GM12801 (cell line): ENCODE measurements at regions not wholly inside any gene's neighbourhood (a gene's known extent, or its start where the extent isn't known, plus 50 kb on each side); places are given as distances from the start of the nearest gene placed in this dataset.

ENCODE experiments used
- TF ChIP-seq, protein P1 (sequence below): IDR thresholded peaks from one replicate; pipeline ENCODE4 v1.5.1; 2011; ENCODE audit warnings: control low read depth; ENCODE audit not compliant: insufficient read length; ENCODE audit errors: extremely low read depth

DNA sequence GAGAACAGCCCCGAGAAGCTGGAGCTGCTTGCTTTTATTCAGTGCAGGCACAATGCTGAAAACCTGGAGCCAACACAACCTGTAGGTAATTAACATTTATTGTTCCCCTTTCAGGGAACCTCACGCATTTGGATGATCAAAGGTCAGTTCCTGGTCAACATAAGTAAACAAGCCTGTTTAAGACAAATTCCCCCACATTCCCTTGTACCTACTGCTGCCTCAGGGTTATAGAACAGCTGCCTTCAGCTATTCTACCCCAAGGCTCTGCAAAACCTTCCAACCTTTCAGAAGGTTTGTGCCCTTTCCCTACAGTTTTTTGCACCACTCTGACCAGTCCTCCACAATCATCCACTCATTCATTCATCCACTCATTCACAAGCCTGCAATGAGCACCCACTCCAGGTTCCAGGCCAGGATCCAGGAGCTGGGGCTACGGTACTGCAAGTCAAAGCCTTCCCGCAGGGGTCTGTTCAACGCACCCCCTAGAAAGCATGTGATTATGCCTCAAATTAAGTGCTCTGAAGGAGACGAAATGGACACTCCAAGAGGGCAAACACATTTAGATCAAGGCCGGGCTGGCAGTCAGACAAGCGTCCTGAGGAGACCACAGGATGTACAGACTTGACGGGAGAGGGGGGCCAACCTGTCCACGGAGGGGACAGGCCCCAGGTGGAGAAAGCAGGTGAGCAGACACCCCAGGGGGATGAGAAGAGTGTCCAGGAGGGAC lies 683.9 kb downstream of the MATN1 start:
- TF ChIP-seq, protein P1, sequence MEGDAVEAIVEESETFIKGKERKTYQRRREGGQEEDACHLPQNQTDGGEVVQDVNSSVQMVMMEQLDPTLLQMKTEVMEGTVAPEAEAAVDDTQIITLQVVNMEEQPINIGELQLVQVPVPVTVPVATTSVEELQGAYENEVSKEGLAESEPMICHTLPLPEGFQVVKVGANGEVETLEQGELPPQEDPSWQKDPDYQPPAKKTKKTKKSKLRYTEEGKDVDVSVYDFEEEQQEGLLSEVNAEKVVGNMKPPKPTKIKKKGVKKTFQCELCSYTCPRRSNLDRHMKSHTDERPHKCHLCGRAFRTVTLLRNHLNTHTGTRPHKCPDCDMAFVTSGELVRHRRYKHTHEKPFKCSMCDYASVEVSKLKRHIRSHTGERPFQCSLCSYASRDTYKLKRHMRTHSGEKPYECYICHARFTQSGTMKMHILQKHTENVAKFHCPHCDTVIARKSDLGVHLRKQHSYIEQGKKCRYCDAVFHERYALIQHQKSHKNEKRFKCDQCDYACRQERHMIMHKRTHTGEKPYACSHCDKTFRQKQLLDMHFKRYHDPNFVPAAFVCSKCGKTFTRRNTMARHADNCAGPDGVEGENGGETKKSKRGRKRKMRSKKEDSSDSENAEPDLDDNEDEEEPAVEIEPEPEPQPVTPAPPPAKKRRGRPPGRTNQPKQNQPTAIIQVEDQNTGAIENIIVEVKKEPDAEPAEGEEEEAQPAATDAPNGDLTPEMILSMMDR: no peak

DNA sequence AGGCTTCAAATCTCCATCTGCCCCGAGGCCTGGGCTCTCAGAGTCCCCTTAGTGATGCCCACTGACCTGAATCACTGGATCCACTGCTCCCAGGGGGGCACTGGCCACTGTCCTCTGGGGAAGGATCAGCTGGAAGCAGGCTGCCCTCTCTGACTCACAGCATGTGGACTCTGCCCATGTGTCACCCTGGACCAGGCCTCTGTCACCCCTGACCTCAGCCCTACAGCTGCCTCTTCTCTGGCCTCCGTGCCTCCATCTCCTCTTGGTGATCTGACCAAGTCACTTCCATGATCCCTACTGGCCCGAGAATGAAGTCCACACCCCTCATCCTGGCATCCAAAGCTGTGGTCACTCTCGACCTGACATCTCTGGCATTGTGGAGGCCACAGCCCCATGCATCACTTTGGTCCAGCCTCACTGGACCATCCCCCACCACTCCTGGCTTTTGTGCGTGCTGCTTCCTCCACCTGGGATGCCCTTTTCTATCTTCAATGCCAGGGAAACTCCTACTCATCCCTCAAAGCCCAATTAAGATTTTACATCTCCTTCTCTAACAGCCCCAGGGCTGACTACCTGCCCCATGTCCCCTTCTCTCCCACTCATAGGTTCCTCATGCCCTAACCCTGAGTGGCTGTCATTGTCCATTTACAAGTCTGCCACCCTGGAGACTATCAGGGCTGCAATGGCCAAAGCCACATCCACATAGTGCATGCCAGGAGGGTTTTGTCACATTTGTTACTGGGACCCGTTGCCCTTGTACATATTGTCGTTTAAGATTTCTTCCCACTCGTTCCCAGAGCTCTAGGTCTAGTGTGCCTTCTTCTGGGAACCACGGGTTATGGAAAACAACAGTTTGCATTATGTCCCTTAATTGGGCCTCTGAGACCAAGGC lies 685.0 kb downstream of the MATN1 start:
- TF ChIP-seq, protein P1: no peak

DNA sequence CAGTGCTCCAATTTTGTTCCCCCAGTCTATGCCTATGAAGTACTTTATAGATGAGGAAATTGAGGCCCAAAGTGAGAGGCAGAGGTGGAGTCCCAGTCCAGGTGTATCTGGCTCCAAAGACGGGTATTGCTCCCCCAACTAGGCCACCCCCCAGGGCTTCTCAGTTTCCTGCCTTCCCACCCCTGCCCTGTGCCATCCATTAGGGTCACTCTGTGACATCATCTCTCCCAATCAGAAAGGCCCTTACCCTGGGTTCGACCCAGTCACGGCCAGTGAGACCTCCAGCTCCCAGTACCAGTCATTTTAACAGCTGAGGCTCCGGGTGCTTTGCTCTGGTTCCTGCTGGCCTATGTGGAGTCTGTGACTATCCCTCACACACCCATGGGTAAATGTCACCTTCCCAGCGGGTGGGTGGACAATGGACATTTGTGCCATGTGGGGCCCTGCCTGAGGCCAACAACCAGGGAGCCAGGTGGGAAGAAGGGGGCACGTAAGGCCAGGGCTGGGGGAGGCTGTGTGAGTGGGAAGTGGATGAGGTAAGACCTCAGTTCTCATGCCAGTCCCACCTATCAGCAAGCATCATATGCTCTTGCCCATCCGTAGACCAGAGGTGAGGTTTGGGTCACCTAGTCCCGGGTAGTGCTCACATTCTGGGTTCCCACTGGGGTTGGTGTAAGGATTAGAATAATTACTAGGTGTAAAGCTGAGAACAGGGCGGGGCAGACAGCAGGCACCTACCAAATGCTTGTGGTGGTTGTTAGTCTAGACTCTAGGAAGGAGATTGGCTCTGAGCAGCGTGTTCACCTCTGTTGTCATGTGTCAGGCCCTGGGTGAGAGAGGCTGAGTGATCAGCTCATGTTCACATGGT lies 685.9 kb downstream of the MATN1 start:
- TF ChIP-seq, protein P1: no peak

DNA sequence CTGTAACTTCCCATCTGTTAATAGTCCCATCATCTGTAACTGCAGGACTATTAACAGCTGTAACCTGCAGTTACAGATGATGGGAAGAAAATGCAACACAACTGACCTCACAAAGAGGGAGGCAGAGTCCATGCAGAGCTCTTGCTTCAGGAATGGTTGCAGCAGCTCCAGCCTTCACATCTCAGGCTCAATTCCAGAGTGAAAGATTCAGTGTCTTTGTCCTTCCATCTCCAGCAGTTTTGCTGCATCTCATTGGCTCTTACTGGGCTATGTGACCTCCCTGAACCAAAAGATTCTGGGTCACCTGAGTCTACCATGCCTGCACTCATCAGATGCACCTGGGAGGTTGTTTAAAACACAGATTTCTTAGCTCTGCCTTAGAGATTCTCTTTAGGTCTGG lies 686.7 kb downstream of the MATN1 start:
- TF ChIP-seq, protein P1: no peak

DNA sequence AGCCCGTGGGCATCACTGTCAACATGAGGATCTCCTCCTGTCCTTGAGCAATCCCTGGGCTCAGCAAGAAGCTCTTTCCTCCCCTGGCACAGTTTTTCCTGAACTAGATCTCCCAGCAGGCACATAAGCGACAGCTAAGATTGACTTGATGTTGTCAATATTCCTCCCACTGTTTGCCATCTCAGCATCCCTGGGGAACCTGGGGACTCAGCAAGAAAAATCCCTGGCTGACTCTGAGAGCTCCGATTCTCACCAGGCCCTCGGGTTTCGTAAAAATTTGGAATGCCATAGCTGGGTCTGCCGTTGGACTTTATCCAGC lies 687.2 kb downstream of the MATN1 start:
- TF ChIP-seq, protein P1: no peak

DNA sequence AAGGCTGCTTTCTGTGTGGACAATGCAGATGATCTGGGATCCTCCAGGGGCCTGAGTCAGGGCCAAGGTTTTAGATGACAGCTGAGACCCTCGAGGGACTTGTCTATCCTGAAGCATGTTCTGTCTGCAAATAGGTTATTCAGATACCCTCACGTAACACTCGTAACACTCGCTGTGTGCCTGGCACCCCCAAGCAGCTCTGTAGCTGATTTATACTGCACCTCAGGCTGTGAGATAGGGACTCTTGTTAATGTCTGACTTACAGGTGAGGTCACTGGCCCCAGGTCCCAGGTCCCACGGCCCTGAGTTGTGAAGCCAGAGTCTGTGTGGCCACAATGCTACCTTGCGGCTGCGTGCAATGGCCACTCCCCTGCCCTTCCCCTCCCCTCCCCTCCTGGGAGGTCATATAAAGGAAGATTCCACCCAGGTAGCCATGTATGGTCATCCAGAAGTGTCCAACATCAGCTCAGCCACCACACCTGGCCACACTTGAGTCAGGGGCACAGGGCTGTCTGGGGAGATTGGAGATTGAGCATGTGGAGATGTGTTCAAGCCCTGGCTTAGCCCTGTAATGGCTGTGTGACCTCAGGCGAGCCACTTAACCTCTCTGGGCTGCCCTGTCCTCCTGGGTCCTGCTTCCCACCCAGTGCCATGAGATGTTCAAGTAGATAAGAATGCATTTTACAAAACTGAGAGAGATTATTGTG lies 687.7 kb downstream of the MATN1 start:
- TF ChIP-seq, protein P1: no peak
